ENCODE measurements at regions not wholly inside any gene's neighbourhood (a gene's known extent, or its start where the extent isn't known, plus 50 kb on each side); places are given as distances from the start of the nearest gene placed in this dataset.

DNA sequence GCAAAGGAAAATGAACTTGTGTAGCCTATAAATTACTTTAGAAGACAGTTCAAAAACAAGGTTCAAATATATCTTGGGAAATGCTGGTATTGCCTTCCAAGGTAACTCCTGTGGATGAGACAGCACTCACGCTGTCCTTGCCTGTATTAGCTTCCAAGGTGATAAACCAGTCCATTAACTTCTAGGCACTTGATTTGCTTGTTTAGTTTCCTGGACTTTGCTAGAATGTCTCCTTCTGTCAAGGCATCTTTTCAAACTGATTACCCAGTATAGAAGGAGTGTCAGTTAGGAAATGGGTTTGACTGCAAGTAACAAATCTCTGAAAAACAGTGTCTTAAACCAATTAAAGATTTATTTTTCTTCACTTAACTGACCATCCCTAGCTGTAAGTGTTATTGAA, 103.4 kb upstream of the SLC22A23 start:
- TF ChIP-seq CTCF (IDR thresholded peaks at IDR 0.05) (no peak), POLR2AphosphoS5 (IDR thresholded peaks at IDR 0.05) (no peak)

Data from esophagus muscularis mucosa (tissue), 3 donors.